MM.1S (cell line): ENCODE measurements at regions not wholly inside any gene's neighbourhood (a gene's known extent, or its start where the extent isn't known, plus 50 kb on each side); places are given as distances from the start of the nearest gene placed in this dataset.

Source experiments
- DNase-seq: peaks from one replicate; pipeline ENCODE4 v3.0.0-alpha.2; 2015
- H2AFZ ChIP-seq: fragments of 300-600 bp; sonication (generic); 2 replicates; pipeline ENCODE4 v1.6.0; 2016; ENCODE audit warnings: antibody characterized with exemption, low read length
- H3F3A ChIP-seq: fragments of 300-600 bp; sonication (generic); 2 replicates; pipeline ENCODE4 v1.6.1; 2016; ENCODE audit warnings: mild to moderate bottlenecking, antibody characterized with exemption, low read length, moderate library complexity, mixed read lengths; ENCODE audit not compliant: insufficient read depth
- H3K27ac ChIP-seq: fragments of 300-600 bp; sonication (generic); 2 replicates; pipeline ENCODE4 v1.5.1; 2016; ENCODE audit warnings: mild to moderate bottlenecking, low read length
- H3K27me3 ChIP-seq: fragments of 300-600 bp; sonication (generic); replicated peaks from 2 replicates; pipeline ENCODE4 v1.6.0; 2016; ENCODE audit warnings: low read length; ENCODE audit not compliant: insufficient read depth
- H3K36me3 ChIP-seq: fragments of 300-600 bp; sonication (generic); replicated peaks from 2 replicates; pipeline ENCODE4 v1.6.1; 2016; ENCODE audit warnings: mild to moderate bottlenecking, low read length, mixed read lengths; ENCODE audit not compliant: insufficient read depth
- H3K4me1 ChIP-seq: fragments of 300-600 bp; sonication (generic); 2 replicates; pipeline ENCODE4 v1.6.1; 2016; ENCODE audit warnings: low read length, mixed read lengths
- H3K4me2 ChIP-seq: fragments of 300-600 bp; sonication (generic); 2 replicates; pipeline ENCODE4 v1.6.0; 2016; ENCODE audit warnings: low read depth, low read length
- H3K4me3 ChIP-seq: fragments of 300-600 bp; sonication (generic); 2 replicates; pipeline ENCODE4 v1.5.1; 2016; ENCODE audit warnings: low read length, mixed read lengths
- H3K79me2 ChIP-seq: fragments of 300-600 bp; sonication (generic); 2 replicates; pipeline ENCODE4 v1.6.1; 2016; ENCODE audit warnings: mixed run types, low read length, mixed read lengths
- H3K9ac ChIP-seq: fragments of 300-600 bp; sonication (generic); 2 replicates; pipeline ENCODE4 v1.6.1; 2016; ENCODE audit warnings: low read length, mixed read lengths
- H3K9me2 ChIP-seq: fragments of 300-600 bp; sonication (generic); replicated peaks from 2 replicates; pipeline ENCODE4 v1.6.1; 2016; ENCODE audit warnings: mild to moderate bottlenecking, low read length, mixed read lengths; ENCODE audit not compliant: insufficient read depth
- H3K9me3 ChIP-seq: fragments of 300-600 bp; sonication (generic); replicated peaks from 2 replicates; pipeline ENCODE4 v1.6.1; 2016; ENCODE audit warnings: mild to moderate bottlenecking, low read length, mixed read lengths; ENCODE audit not compliant: insufficient read depth
- H4K20me1 ChIP-seq: fragments of 300-600 bp; sonication (generic); 2 replicates; pipeline ENCODE4 v1.6.1; 2016; ENCODE audit warnings: mild to moderate bottlenecking, low read length, moderate library complexity, mixed read lengths; ENCODE audit not compliant: insufficient read depth
- CTCF ChIP-seq: fragments of 300-600 bp; sonication (generic); IDR thresholded peaks from 2 replicates; pipeline ENCODE4 v1.5.1; 2016; ENCODE audit warnings: antibody characterized with exemption, low read length, mixed read lengths
- EZH2 ChIP-seq: fragments of 300-600 bp; sonication (generic); optimal IDR thresholded peaks from 2 replicates; pipeline ENCODE3; 2017; ENCODE audit warnings: low read depth, mild to moderate bottlenecking, antibody characterized with exemption, low read length, mixed read lengths
- EZH2phosphoT487 ChIP-seq: fragments of 300-600 bp; sonication (generic); IDR thresholded peaks from 2 replicates; pipeline ENCODE4 v1.6.1; 2018; ENCODE audit warnings: antibody characterized with exemption, low read length

GRCh38 chr13:90641884-90642283, 705.6 kb upstream of the MIR17HG start:
- Histone ChIP-seq H3K9me2 (no peaks in the 10 kb centered on the region), H2AFZ (no peak overlapping the region), H3K4me1 (no peaks in the 10 kb centered on the region), H4K20me1 (no peaks in the 10 kb centered on the region), H3K27ac (no peak overlapping the region), H3F3A (no peaks in the 10 kb centered on the region), H3K4me3 (no peak overlapping the region), H3K79me2 (no peaks in the 10 kb centered on the region), H3K9me3 (no peaks in the 10 kb centered on the region), H3K27me3 (no peaks in the 10 kb centered on the region), H3K36me3 (no peaks in the 10 kb centered on the region), H3K9ac (no peak overlapping the region), H3K4me2 (no peak overlapping the region)
- TF ChIP-seq EZH2phosphoT487 (no peak), EZH2 (no peak), CTCF (no peak)
- no peak for DNase-seq

GRCh38 chr13:90645582-90645981, 701.9 kb upstream of the MIR17HG start:
- H4K20me1 ChIP-seq = no peaks in the 10 kb centered on the region
- H3K9ac ChIP-seq = no peak overlapping the region
- DNase-seq = no peak
- no peak overlapping the region for H2AFZ ChIP-seq
- no peaks in the 10 kb centered on the region for H3F3A ChIP-seq
- no peaks in the 10 kb centered on the region for H3K4me1 ChIP-seq
- H3K9me2 ChIP-seq = no peaks in the 10 kb centered on the region
- TF ChIP-seq CTCF (no peak), EZH2 (no peak), EZH2phosphoT487 (no peak)
- H3K4me3 ChIP-seq = no peak overlapping the region
- H3K27ac ChIP-seq = no peak overlapping the region
- no peaks in the 10 kb centered on the region for H3K9me3 ChIP-seq
- no peaks in the 10 kb centered on the region for H3K27me3 ChIP-seq
- H3K36me3 ChIP-seq = no peaks in the 10 kb centered on the region
- no peak overlapping the region for H3K4me2 ChIP-seq
- H3K79me2 ChIP-seq = no peaks in the 10 kb centered on the region

- no peak for DNase-seq
- Histone ChIP-seq H3F3A (no peaks in the 10 kb centered on the region), H4K20me1 (no peaks in the 10 kb centered on the region), H3K4me3 (no peak overlapping the region), H3K36me3 (no peaks in the 10 kb centered on the region), H3K4me1 (no peaks in the 10 kb centered on the region), H3K9ac (no peak overlapping the region), H3K79me2 (no peaks in the 10 kb centered on the region), H3K9me2 (no peaks in the 10 kb centered on the region), H2AFZ (no peak overlapping the region), H3K9me3 (no peaks in the 10 kb centered on the region), H3K27me3 (no peaks in the 10 kb centered on the region), H3K4me2 (no peak overlapping the region), H3K27ac (no peak overlapping the region)
- TF ChIP-seq EZH2 = no peak
- TF ChIP-seq CTCF = no peak
- no peak for TF ChIP-seq EZH2phosphoT487
Observed at GRCh38 chr13:90648497-90648896, 699.0 kb upstream of the MIR17HG start.
